Activated B cell treated with CpG ODN at 0.5 μM for 24 hours (primary cell): ENCODE measurements at regions not wholly inside any gene's neighbourhood (a gene's known extent, or its start where the extent isn't known, plus 50 kb on each side); places are given as distances from the start of the nearest gene placed in this dataset.

Source experiments
- ATAC-seq: fragments of 200-7000 bp; cut with Tn5 transposase; one replicate; pipeline ENCODE4 v1.10.0; 2021; ENCODE audit warnings: low read depth, mild to moderate bottlenecking, moderate library complexity
- CTCF ChIA-PET: fragments of 350-600 bp; sonication (Branson Sonifier 250); formaldehyde crosslinking; loops from one replicate; lab custom pipeline; 2021; ENCODE audit warnings: antibody characterized with exemption; lab: Charles Lee
- POLR2A ChIA-PET: fragments of 350-600 bp; sonication (Branson Sonifier 250); formaldehyde crosslinking; loops from one replicate; lab custom pipeline; 2021; ENCODE audit warnings: antibody characterized with exemption; lab: Charles Lee
- DNase-seq: peaks from one replicate; pipeline ENCODE4 v3.0.0; 2022
- H3K27ac Mint-ChIP-seq: one replicate; pipeline ENCODE4 v1.8.0; 2020; ENCODE audit warnings: mixed read lengths
- H3K27me3 Mint-ChIP-seq: one replicate; pipeline ENCODE4 v1.8.0; 2021; ENCODE audit warnings: mixed read lengths
- H3K36me3 Mint-ChIP-seq: one replicate; pipeline ENCODE4 v1.8.0; 2021; ENCODE audit warnings: low read depth, mixed read lengths
- H3K4me1 Mint-ChIP-seq: one replicate; pipeline ENCODE4 v1.8.0; 2021; ENCODE audit warnings: mixed read lengths
- H3K4me3 Mint-ChIP-seq: one replicate; pipeline ENCODE4 v1.8.0; 2020; ENCODE audit warnings: mild to moderate bottlenecking, mixed read lengths
- H3K9me3 Mint-ChIP-seq: one replicate; pipeline ENCODE4 v1.8.0; 2020; ENCODE audit warnings: mixed read lengths
- CTCF ChIP-seq: fragments of 200-600 bp; IDR thresholded peaks from one replicate; pipeline ENCODE4 v1.8.0; 2022; ENCODE audit warnings: antibody characterized with exemption, mild to moderate bottlenecking
- intact Hi-C: fragments of 100-400 bp; cut with micrococcal nuclease; formaldehyde crosslinking; loops from one replicate; pipeline ENCODE4 v1.15.1; 2024

- no peak for TF ChIP-seq CTCF
- intact Hi-C loops, result no loop called here
- Mint-ChIP-seq H3K36me3 (no peaks in the 10 kb centered on the region), H3K27ac (no peak overlapping the region), H3K27me3 (no peaks in the 10 kb centered on the region), H3K9me3 (peaks cover 5% of the 10 kb centered on the region), H3K4me1 (no peaks in the 10 kb centered on the region), H3K4me3 (no peak overlapping the region)
- POLR2A ChIA-PET, result no interaction called here
- DNase-seq (no peak), ATAC-seq (no peak)
- CTCF ChIA-PET, result no interaction called here
Measured at GRCh38 chr2:106996171-106996769, 110.3 kb upstream of the ST6GAL2 start.

GRCh38 chr2:106997204-106997603 lies 111.2 kb upstream of the ST6GAL2 start:
- Mint-ChIP-seq H3K36me3 (no peaks in the 10 kb centered on the region), H3K4me1 (no peaks in the 10 kb centered on the region), H3K4me3 (no peak overlapping the region), H3K27ac (no peak overlapping the region), H3K27me3 (no peaks in the 10 kb centered on the region), H3K9me3 (peaks cover 5% of the 10 kb centered on the region)
- ATAC-seq (no peak), DNase-seq (no peak)
- no peak for TF ChIP-seq CTCF
- POLR2A ChIA-PET, result no interaction called here
- intact Hi-C loops, result no loop called here
- CTCF ChIA-PET, result no interaction called here

- ATAC-seq (no peak), DNase-seq (no peak)
- H3K27me3 Mint-ChIP-seq, result no peaks in the 10 kb centered on the region
- no peaks in the 10 kb centered on the region for H3K4me1 Mint-ChIP-seq
- no peak overlapping the region for H3K4me3 Mint-ChIP-seq
- intact Hi-C loops, result no loop called here
- CTCF ChIA-PET, result no interaction called here
- H3K36me3 Mint-ChIP-seq, result no peaks in the 10 kb centered on the region
- peaks cover under 1% of the 10 kb centered on the region for H3K9me3 Mint-ChIP-seq
- no peak for TF ChIP-seq CTCF
- H3K27ac Mint-ChIP-seq, result no peak overlapping the region
- POLR2A ChIA-PET, result no interaction called here
Measured at GRCh38 chr2:107001062-107001461, 115.1 kb upstream of the ST6GAL2 start.

- Mint-ChIP-seq H3K4me3 (no peak overlapping the region), H3K36me3 (no peaks in the 10 kb centered on the region), H3K27me3 (no peaks in the 10 kb centered on the region), H3K4me1 (no peaks in the 10 kb centered on the region), H3K9me3 (no peaks in the 10 kb centered on the region), H3K27ac (no peak overlapping the region)
- intact Hi-C loops, result no loop called here
- CTCF ChIA-PET, result no interaction called here
- no peak for TF ChIP-seq CTCF
- POLR2A ChIA-PET, result no interaction called here
- ATAC-seq, result no peak
- no peak for DNase-seq
Measured at GRCh38 chr2:107001551-107001950, 115.6 kb upstream of the ST6GAL2 start.

GRCh38 chr2:107001964-107002696 lies 116.2 kb upstream of the ST6GAL2 start:
- Mint-ChIP-seq H3K36me3 (no peaks in the 10 kb centered on the region), H3K27ac (no peak overlapping the region), H3K27me3 (no peaks in the 10 kb centered on the region), H3K4me3 (no peak overlapping the region), H3K4me1 (no peaks in the 10 kb centered on the region), H3K9me3 (no peaks in the 10 kb centered on the region)
- POLR2A ChIA-PET, result no interaction called here
- intact Hi-C loops, result no loop called here
- TF ChIP-seq CTCF, result no peak
- DNase-seq (no peak), ATAC-seq (no peak)
- CTCF ChIA-PET, result no interaction called here
